ENCODE measurements at regions not wholly inside any gene's neighbourhood (a gene's known extent, or its start where the extent isn't known, plus 50 kb on each side); places are given as distances from the start of the nearest gene placed in this dataset.

- DNase-seq (ENCODE audit: low spot score), result no peak
Observed at GRCh38 chr16:49910541-49911071, 54.7 kb upstream of the ZNF423 start.

- DNase-seq (ENCODE audit: low spot score), result no peak
Observed at GRCh38 chr16:49911430-49911829, 55.5 kb upstream of the ZNF423 start.

GRCh38 chr16:49912721-49913120, 56.8 kb upstream of the ZNF423 start:
- no peak for DNase-seq (ENCODE audit: low spot score)

GRCh38 chr16:49913720-49914119, 57.8 kb upstream of the ZNF423 start:
- no peak for DNase-seq (ENCODE audit: low spot score)

GRCh38 chr16:49914657-49915056, 58.7 kb upstream of the ZNF423 start:
- DNase-seq (ENCODE audit: low spot score), result no peak

GRCh38 chr16:49918257-49918656, 62.3 kb upstream of the ZNF423 start:
- peak; percentile 62 for DNase-seq (ENCODE audit: low spot score)

GRCh38 chr16:49919327-49919726, 63.4 kb upstream of the ZNF423 start:
- no peak for DNase-seq (ENCODE audit: low spot score)

GRCh38 chr16:49920397-49920796, 64.5 kb upstream of the ZNF423 start:
- no peak for DNase-seq (ENCODE audit: low spot score)

- no peak for DNase-seq (ENCODE audit: low spot score)
Observed at GRCh38 chr16:49921106-49921505, 65.2 kb upstream of the ZNF423 start.

- peak; percentile 92 for DNase-seq (ENCODE audit: low spot score)
Observed at GRCh38 chr16:49921791-49922456, 66.0 kb upstream of the ZNF423 start.

- no peak for DNase-seq (ENCODE audit: low spot score)
Observed at GRCh38 chr16:49923411-49923810, 67.5 kb upstream of the ZNF423 start.

GRCh38 chr16:49924078-49924477, 68.2 kb upstream of the ZNF423 start:
- DNase-seq (ENCODE audit: low spot score), result peak; percentile 63

GRCh38 chr16:49926941-49927340, 71.0 kb upstream of the ZNF423 start:
- no peak for DNase-seq (ENCODE audit: low spot score)

GRCh38 chr16:49928176-49929041, 72.5 kb upstream of the ZNF423 start:
- no peak for DNase-seq (ENCODE audit: low spot score)

GRCh38 chr16:49929626-49930025, 73.7 kb upstream of the ZNF423 start:
- no peak for DNase-seq (ENCODE audit: low spot score)

GRCh38 chr16:49930841-49931240, 74.9 kb upstream of the ZNF423 start:
- no peak for DNase-seq (ENCODE audit: low spot score)

GRCh38 chr16:49931266-49931665, 75.4 kb upstream of the ZNF423 start:
- DNase-seq (ENCODE audit: low spot score), result no peak

GRCh38 chr16:49931916-49932315, 76.0 kb upstream of the ZNF423 start:
- DNase-seq (ENCODE audit: low spot score), result no peak

- DNase-seq (ENCODE audit: low spot score), result no peak
Observed at GRCh38 chr16:49932434-49932833, 76.5 kb upstream of the ZNF423 start.

- DNase-seq (ENCODE audit: low spot score), result no peak
Observed at GRCh38 chr16:49932946-49933345, 77.0 kb upstream of the ZNF423 start.

GRCh38 chr16:49936791-49937190, 80.9 kb upstream of the ZNF423 start:
- no peak for DNase-seq (ENCODE audit: low spot score)

- no peak for DNase-seq (ENCODE audit: low spot score)
Observed at GRCh38 chr16:49937886-49938285, 82.0 kb upstream of the ZNF423 start.

GRCh38 chr16:49939495-49939894, 83.6 kb upstream of the ZNF423 start:
- DNase-seq (ENCODE audit: low spot score), result no peak

Measured in iPS-NIHi11 (cell line).